Vagina (tissue), 2 donors: ENCODE measurements at regions not wholly inside any gene's neighbourhood (a gene's known extent, or its start where the extent isn't known, plus 50 kb on each side); places are given as distances from the start of the nearest gene placed in this dataset.

Experiments
- POLR2A ChIP-seq, 2 donors: fragments of 450-650 bp; IDR thresholded peaks; one replicate each; pipeline ENCODE4 v1.6.1; 2017; ENCODE audit warnings: antibody characterized with exemption in 2 of 2, mild to moderate bottlenecking in 2 of 2, moderate library complexity in 2 of 2
- POLR2AphosphoS5 ChIP-seq, 2 donors: sonication (generic); formaldehyde crosslinking; IDR thresholded peaks; one replicate each; pipeline ENCODE4 v1.9.0; 2017; ENCODE audit warnings: antibody characterized with exemption in 2 of 2, mild to moderate bottlenecking in 2 of 2, low read depth in 1 of 2; ENCODE audit not compliant: insufficient read depth in 1 of 2
- TF ChIP-seq, protein P1 (sequence below), 3 experiments: fragments of 450-650 bp in 2 of 3; fragments of 200-600 bp in 1 of 3; sonication (generic) in 1 of 3; IDR thresholded peaks; one replicate each; pipeline ENCODE4 v1.5.1; 2017 to 2019; ENCODE audit warnings: antibody characterized with exemption in 3 of 3, mild to moderate bottlenecking in 2 of 3, moderate library complexity in 2 of 3

DNA sequence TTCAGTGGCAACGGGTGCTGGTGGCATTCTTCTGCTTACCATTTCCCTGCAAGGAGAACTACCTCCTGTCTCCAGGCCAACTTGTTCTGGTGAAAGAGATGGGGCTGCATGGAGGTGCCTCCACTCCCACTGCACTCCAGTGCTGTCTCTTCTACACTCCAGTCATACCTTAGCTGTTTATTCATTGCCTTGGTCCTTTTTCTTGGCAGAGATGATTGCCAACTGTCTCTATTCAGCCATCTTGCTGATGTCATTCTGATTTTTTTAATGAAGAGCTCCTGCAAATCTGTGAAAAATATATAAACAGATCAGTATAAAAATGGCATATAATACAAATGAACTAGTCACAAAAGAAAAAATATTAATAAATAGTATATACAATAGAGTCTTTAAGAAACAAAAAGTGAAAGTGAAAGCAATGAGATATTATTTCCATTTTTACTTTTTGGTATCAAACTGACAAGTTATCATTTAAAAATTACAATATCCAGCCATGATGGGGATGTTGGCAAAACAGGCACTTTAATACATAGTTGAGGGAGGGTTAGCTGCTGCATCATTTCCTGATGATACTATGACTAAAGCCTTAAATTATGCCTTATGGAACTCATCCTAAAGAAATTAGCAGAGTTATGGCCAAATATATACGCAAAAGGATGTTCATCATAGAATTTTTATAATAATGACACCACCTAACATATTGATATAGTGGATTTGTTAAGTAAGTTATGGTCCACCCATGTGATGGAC is 109.4 kb downstream of the CARTPT start:
- TF ChIP-seq, protein P1, sequence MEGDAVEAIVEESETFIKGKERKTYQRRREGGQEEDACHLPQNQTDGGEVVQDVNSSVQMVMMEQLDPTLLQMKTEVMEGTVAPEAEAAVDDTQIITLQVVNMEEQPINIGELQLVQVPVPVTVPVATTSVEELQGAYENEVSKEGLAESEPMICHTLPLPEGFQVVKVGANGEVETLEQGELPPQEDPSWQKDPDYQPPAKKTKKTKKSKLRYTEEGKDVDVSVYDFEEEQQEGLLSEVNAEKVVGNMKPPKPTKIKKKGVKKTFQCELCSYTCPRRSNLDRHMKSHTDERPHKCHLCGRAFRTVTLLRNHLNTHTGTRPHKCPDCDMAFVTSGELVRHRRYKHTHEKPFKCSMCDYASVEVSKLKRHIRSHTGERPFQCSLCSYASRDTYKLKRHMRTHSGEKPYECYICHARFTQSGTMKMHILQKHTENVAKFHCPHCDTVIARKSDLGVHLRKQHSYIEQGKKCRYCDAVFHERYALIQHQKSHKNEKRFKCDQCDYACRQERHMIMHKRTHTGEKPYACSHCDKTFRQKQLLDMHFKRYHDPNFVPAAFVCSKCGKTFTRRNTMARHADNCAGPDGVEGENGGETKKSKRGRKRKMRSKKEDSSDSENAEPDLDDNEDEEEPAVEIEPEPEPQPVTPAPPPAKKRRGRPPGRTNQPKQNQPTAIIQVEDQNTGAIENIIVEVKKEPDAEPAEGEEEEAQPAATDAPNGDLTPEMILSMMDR (IDR thresholded peaks at IDR 0.05): no peak
- TF ChIP-seq POLR2AphosphoS5 (IDR thresholded peaks at IDR 0.05; ENCODE audit: insufficient read depth in 1 of 2, low read depth in 1 of 2): no peak
- TF ChIP-seq POLR2A (IDR thresholded peaks at IDR 0.05): no peak
